Mesothelial cell of epicardium (in vitro differentiated cells): ENCODE measurements at regions not wholly inside any gene's neighbourhood (a gene's known extent, or its start where the extent isn't known, plus 50 kb on each side); places are given as distances from the start of the nearest gene placed in this dataset.

ENCODE experiments used
- DNase-seq, 2 experiments: peaks; one replicate each; pipeline ENCODE4 v3.0.0; 2021; ENCODE audit warnings: low spot score in 2 of 2; ENCODE audit not compliant: unreplicated experiment in 2 of 2
- H3K27ac Mint-ChIP-seq: 2 replicates; pipeline ENCODE4 v1.8.0; 2021; ENCODE audit warnings: mixed read lengths
- H3K27me3 Mint-ChIP-seq: 2 replicates; pipeline ENCODE4 v1.8.0; 2021; ENCODE audit warnings: low read depth, mixed read lengths
- H3K36me3 Mint-ChIP-seq: 2 replicates; pipeline ENCODE4 v1.8.0; 2021; ENCODE audit warnings: mixed read lengths
- H3K4me1 Mint-ChIP-seq: 2 replicates; pipeline ENCODE4 v1.8.0; 2021; ENCODE audit warnings: mixed read lengths
- H3K4me3 Mint-ChIP-seq: 2 replicates; pipeline ENCODE4 v1.8.0; 2021; ENCODE audit warnings: mild to moderate bottlenecking, moderate library complexity, mixed read lengths
- H3K9me3 Mint-ChIP-seq: 2 replicates; pipeline ENCODE4 v1.8.0; 2021; ENCODE audit warnings: mixed read lengths
- CTCF ChIP-seq: fragments of 200-600 bp; sonication (generic); IDR thresholded peaks from one replicate; pipeline ENCODE4 v1.5.0; 2021; ENCODE audit warnings: antibody characterized with exemption; ENCODE audit not compliant: unreplicated experiment

- no peak for TF ChIP-seq CTCF
- Mint-ChIP-seq H3K27me3 (no peaks in the 10 kb centered on the region), H3K4me1 (peaks cover 22% of the 10 kb centered on the region), H3K36me3 (peaks cover 3% of the 10 kb centered on the region), H3K9me3 (peaks cover 8% of the 10 kb centered on the region), H3K4me3 (no peak overlapping the region), H3K27ac (no peak overlapping the region)
- DNase-seq: no peak
These were observed 100.2 kb upstream of the MYCN start for GRCh38 chr2:15840148-15840547.

- TF ChIP-seq CTCF: no peak
- Mint-ChIP-seq H3K36me3 (no peaks in the 10 kb centered on the region), H3K27ac (no peak overlapping the region), H3K27me3 (no peaks in the 10 kb centered on the region), H3K4me3 (no peak overlapping the region), H3K4me1 (peaks cover 24% of the 10 kb centered on the region), H3K9me3 (peaks cover 5% of the 10 kb centered on the region)
- no peak for DNase-seq
These were observed 99.4 kb upstream of the MYCN start for GRCh38 chr2:15840969-15841368.

GRCh38 chr2:15841776-15842560, 98.4 kb upstream of the MYCN start:
- H3K27ac Mint-ChIP-seq: peak overlapping the region; percentile 47
- no peaks in the 10 kb centered on the region for H3K36me3 Mint-ChIP-seq
- no peaks in the 10 kb centered on the region for H3K27me3 Mint-ChIP-seq
- no peak for TF ChIP-seq CTCF
- H3K9me3 Mint-ChIP-seq: no peaks in the 10 kb centered on the region
- peaks cover 24% of the 10 kb centered on the region for H3K4me1 Mint-ChIP-seq
- no peak overlapping the region for H3K4me3 Mint-ChIP-seq
- DNase-seq: no peak

DNA sequence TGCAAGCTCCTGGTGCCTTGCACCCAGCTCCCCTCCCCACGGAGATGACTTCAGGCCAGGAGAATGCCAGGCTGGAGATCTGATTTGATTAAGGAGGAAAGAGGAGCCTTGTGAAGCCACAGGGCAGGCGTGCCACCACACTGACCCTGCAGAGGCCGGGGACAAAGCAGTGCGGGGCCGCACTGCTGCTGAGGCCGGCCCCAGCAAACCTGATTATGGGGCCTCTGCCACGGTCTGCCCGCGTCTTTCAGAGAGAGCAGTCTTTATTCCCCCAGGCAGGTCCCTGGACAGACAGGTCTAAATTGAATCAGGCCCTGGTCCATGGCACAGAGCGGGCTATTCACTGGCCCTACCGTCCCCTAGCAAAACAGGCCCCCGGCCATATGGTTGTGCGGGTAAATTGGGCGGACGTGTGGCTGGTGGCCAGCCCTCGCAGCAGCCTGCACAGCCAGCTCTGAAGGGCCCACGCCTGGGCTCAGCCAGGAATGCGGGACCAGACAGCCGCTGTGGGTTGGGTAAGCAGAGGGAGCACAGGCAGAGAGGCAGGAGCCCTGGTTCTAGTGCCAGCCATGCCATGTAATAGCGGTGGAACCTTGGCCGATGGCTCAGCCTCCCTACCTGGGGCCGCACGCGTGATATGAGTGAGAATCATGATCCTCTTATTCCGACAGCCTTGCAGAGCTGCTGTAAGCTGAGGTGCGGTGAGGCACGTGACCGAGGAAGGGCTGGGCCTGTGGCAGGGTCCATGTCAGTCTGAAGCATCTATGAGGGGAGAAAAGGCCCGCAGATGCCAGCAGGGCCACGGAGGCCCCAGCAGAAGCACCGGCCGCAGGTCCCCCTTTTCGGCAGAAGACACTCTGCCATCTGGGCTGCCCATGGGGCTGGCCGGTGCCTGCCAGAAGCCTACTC, 97.3 kb upstream of the MYCN start:
- H3K4me1 Mint-ChIP-seq: peaks cover 24% of the 10 kb centered on the region
- no peaks in the 10 kb centered on the region for H3K9me3 Mint-ChIP-seq
- no peak for DNase-seq
- H3K27ac Mint-ChIP-seq: peak overlapping the region; percentile 47
- TF ChIP-seq CTCF: no peak
- H3K27me3 Mint-ChIP-seq: no peaks in the 10 kb centered on the region
- no peak overlapping the region for H3K4me3 Mint-ChIP-seq
- H3K36me3 Mint-ChIP-seq: no peaks in the 10 kb centered on the region

DNA sequence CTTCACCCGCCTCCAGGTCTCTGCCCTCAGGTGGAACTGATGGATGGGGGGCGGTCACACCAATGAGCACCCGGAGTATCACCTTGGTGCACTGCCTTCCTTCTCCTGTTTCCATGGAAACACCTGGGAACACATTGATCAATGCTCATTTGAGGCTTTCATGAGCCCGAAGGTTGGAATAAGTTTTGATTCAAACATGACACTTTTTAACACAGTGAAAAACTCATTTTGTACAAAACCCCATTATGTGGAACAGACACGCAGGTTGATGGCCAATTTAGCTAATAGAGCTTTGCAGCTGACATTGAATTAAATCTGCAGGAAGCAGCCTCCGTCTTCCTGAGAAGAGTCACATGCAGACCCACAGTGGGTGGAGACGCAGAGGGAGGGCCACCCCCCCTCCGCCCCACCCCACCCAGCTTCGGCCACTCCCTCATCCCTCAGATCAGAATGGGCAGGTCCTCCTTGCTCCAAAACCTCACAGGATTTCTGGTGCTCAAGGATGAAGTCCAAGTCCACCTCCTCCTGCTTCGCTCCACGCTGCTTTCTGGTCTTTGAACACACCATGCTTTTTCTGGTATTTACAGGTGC, 96.0 kb upstream of the MYCN start:
- Mint-ChIP-seq H3K4me3 (no peak overlapping the region), H3K36me3 (no peaks in the 10 kb centered on the region), H3K27ac (no peak overlapping the region), H3K4me1 (peaks cover 24% of the 10 kb centered on the region), H3K27me3 (no peaks in the 10 kb centered on the region), H3K9me3 (peaks cover under 1% of the 10 kb centered on the region)
- TF ChIP-seq CTCF: no peak
- DNase-seq: no peak
